GM21717 (cell line): ENCODE measurements at regions not wholly inside any gene's neighbourhood (a gene's known extent, or its start where the extent isn't known, plus 50 kb on each side); places are given as distances from the start of the nearest gene placed in this dataset.

ENCODE experiments used
- ATAC-seq: cut with Tn5 transposase; IDR thresholded peaks from one replicate; pipeline ENCODE4 v1.9.1; 2021; ENCODE audit warnings: mild to moderate bottlenecking, moderate library complexity; ENCODE audit not compliant: unreplicated experiment

DNA sequence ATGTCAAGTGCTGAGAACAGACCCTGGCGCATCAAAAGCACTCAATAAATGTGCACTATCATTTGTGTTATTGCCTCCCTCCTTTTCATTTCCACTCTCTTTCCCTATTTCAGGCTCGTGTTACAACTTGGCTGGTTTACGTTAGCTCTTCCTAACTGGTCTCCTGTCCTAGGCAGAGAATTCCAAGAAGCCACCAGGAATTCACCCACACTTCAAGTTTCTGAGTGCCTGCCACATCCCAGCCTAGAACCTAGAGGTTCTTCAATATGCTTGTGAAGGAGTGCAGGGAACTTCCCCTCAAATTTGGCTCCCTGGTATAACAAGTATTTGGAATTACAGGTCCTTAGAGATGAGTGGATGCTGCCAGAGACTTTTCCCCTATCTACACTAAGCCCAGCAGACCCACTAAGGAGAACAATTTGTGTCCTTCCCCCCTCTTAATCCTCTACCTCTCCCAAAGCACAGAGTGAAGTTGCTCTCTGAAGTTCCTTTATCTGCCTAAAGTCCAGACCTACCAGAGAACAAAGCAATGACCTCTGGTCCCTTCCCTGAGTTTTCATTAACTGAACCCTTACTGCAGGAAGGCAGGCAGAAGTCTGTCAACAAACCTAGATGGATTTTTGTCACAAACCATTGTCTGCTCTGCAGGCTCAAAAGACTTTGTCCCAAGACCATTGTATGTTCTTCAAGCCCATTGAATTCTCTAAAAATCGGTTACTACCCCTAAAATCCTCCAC lies 201.6 kb upstream of the JARID2 start:
- no peak for ATAC-seq

- ATAC-seq, result no peak
These were observed 200.9 kb upstream of the JARID2 start for GRCh38 chr6:15044948-15045347.

DNA sequence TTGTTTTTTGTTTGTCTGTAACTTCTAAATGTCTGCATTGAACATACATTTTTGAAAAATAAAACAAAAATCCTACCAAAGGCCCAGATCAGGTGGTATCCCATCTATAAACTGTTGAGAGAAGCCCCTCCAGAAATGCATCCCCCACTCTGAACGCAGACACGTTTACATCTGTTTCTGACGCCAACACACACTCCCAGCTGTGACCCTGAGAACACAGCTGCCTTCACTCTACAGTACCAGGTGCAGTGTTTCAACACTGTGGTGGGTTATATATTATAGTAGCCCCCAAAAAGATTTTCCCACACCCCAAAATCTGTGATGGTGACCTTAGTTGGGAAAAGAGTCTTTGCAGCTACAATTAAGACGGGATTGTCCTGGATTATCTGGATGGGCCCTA lies 199.1 kb upstream of the JARID2 start:
- ATAC-seq, result no peak

- ATAC-seq, result no peak
These were observed 197.5 kb upstream of the JARID2 start for GRCh38 chr6:15048367-15048766.

GRCh38 chr6:15058200-15059061 lies 187.4 kb upstream of the JARID2 start:
- ATAC-seq, result no peak

GRCh38 chr6:15061180-15061641 lies 184.7 kb upstream of the JARID2 start:
- no peak for ATAC-seq

DNA sequence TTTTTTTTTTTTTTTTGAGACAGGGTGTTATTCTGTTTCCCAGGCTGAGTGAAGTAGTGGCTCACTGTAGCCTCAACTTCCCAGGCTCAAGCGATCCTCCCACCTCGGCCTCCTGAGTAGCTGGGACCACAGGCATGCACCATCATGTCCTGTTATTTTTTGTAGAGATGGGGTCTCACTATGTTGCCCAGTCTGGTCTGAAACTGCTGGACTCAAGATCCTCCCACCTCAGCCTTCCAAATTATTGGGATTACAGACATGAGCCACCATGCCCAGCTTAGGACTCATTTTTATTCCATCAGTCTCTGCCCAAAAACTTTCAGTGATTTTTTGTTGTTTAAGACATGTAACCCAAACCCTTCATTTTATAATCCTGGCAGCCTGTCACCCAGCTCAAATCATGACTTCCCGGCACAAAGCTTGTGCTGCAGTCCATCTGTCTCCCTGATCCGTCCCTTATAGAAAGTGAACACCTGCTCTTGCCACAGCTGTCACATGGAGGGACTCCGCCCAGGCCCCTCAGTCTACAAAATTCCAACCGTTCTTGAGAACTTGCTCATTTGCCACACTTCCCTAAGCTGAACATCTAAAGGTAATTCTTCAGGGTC lies 183.9 kb upstream of the JARID2 start:
- ATAC-seq, result no peak

- ATAC-seq, result no peak
These were observed 183.2 kb upstream of the JARID2 start for GRCh38 chr6:15062516-15063252.

- no peak for ATAC-seq
These were observed 182.5 kb upstream of the JARID2 start for GRCh38 chr6:15063253-15063853.

GRCh38 chr6:15065261-15065989 lies 180.4 kb upstream of the JARID2 start:
- no peak for ATAC-seq

- no peak for ATAC-seq
These were observed 179.6 kb upstream of the JARID2 start for GRCh38 chr6:15066089-15066758.

DNA sequence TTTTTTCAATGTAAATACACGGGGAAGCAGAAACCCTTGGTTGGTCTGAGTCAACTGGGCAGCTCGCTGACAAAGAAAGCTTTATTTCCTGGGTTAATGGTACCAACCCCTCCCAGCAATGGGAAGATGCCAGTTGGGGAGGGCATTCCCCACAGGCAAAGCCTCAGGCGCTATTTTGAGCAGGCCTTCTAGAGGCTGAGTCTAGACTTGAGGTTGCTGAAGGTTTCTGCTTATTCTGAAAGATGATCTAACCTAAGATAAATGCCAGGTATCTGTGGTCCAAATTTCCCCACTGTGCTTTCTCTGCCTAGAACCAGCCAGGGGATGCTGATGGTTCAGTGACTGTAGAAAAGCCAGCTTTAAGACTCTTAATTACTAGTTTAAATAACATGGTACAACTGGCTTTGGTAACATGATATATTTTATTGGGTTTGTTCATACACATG lies 172.5 kb upstream of the JARID2 start:
- no peak for ATAC-seq

GRCh38 chr6:15073883-15074465 lies 171.9 kb upstream of the JARID2 start:
- ATAC-seq, result no peak

GRCh38 chr6:15074806-15075205 lies 171.1 kb upstream of the JARID2 start:
- no peak for ATAC-seq

- ATAC-seq, result no peak
These were observed 169.3 kb upstream of the JARID2 start for GRCh38 chr6:15076565-15076964.

DNA sequence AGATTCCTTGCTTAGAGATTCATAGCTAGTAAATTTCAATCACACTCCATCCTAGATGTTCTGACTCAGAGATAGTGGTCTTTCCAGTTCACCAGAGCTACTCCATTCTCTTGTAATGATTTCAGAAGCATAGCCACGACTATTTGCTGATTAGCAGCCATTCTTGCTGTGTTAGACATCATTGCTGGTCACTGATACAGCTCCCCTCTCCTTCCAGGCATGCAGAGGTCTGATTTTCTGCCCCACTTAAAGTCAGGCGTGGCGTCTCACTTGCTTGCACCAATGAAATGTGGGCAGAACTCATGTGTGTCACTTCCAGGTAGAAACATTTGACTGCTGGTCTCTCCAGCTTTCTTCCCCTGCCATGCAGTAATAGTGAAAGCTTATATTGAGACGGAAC lies 168.9 kb upstream of the JARID2 start:
- no peak for ATAC-seq

- no peak for ATAC-seq
These were observed 167.9 kb upstream of the JARID2 start for GRCh38 chr6:15077961-15078360.

DNA sequence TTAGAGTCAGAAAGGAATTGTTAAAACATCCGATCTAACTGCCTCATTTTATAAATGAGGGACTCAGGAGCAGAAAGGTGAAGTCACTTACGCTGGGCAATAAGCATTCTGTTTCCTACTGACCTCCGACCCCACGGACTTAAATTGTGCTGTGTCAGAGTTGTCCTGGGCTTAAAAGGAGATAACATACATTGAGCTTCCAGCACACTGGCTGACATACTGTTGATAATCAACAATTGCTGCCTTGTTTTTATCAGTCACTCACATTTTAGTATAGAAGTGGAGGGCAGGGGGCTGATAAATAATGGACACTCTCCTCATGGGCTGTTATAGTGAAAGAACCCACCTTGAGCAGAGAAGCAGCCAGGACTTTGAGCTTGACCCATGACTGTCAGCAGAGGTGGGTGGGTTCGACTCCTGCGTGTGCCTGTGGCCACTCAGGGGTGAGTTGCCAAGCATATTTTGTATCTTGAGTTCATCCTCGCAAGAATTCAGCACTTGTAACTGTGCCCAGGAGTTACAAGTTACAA lies 166.5 kb upstream of the JARID2 start:
- ATAC-seq, result no peak

- no peak for ATAC-seq
These were observed 165.0 kb upstream of the JARID2 start for GRCh38 chr6:15080895-15081294.
